ENCODE measurements at regions not wholly inside any gene's neighbourhood (a gene's known extent, or its start where the extent isn't known, plus 50 kb on each side); places are given as distances from the start of the nearest gene placed in this dataset.
A peak's percentile ranks its signal among the peaks of the same experiment; 100 is the strongest.

DNA sequence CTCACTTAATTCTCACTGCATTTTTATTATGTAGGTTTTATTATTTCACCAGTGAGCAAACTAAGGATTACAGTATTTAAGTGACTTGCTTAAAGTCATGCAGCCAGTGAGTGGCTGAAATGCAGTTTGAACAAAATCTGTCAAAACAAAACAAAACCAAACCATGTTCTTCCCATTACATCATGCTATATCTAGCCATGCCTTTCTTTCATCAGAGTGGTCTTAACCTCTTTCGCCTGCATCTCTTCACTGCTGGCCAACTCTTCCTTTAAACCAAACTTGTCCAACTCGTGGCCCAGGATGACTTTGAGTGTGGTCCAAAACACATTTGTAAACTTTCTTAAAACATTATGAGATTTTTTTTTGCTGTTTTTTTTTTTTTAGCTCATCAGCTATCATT, 223.2 kb downstream of the PCDH7 start:
- no peak overlapping the region for H3K27ac ChIP-seq
- H3K4me3 ChIP-seq: no peak overlapping the region
- H3K9me3 ChIP-seq: no peaks in the 10 kb centered on the region
- H3K4me1 ChIP-seq: no peaks in the 10 kb centered on the region
- no peak for ATAC-seq (ENCODE audit: low FRiP score in 2 of 2)
- no peak for DNase-seq
- no peaks in the 10 kb centered on the region for H3K36me3 ChIP-seq
- no peaks in the 10 kb centered on the region for H3K27me3 ChIP-seq
- TF ChIP-seq EP300 (IDR thresholded peaks at IDR 0.05) (no peak), POLR2A (IDR thresholded peaks at IDR 0.05) (no peak), POLR2AphosphoS5 (IDR thresholded peaks at IDR 0.05) (no peak)
- TF ChIP-seq, protein P1, sequence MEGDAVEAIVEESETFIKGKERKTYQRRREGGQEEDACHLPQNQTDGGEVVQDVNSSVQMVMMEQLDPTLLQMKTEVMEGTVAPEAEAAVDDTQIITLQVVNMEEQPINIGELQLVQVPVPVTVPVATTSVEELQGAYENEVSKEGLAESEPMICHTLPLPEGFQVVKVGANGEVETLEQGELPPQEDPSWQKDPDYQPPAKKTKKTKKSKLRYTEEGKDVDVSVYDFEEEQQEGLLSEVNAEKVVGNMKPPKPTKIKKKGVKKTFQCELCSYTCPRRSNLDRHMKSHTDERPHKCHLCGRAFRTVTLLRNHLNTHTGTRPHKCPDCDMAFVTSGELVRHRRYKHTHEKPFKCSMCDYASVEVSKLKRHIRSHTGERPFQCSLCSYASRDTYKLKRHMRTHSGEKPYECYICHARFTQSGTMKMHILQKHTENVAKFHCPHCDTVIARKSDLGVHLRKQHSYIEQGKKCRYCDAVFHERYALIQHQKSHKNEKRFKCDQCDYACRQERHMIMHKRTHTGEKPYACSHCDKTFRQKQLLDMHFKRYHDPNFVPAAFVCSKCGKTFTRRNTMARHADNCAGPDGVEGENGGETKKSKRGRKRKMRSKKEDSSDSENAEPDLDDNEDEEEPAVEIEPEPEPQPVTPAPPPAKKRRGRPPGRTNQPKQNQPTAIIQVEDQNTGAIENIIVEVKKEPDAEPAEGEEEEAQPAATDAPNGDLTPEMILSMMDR (IDR thresholded peaks at IDR 0.05): no peak
- 64 to 73% methylated on average over 2 of the region's 2 CpGs for WGBS, 2 donors

DNA sequence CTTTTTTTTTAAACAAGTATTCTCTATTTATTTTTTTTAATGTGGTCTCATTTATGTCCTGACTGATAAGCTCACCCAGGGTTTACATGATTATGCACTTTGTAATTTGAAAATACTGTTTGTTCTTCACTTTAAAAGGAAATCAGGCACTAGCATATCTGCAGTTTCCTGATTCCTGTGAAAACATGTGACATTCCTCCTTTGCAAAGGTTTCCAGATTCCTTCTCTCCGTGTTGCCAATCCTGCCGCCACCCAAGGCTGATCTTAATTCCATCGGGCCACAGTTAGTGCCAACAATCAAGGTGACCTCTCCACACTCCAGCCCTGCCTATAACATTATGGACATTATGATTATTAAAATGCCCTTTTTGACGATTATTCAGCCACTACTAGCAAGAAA, 225.4 kb downstream of the PCDH7 start:
- Histone ChIP-seq H3K27me3 (no peaks in the 10 kb centered on the region), H3K9me3 (no peaks in the 10 kb centered on the region), H3K36me3 (no peaks in the 10 kb centered on the region), H3K4me3 (no peak overlapping the region), H3K27ac (no peak overlapping the region), H3K4me1 (no peaks in the 10 kb centered on the region)
- TF ChIP-seq POLR2A (IDR thresholded peaks at IDR 0.05): no peak
- TF ChIP-seq EP300 (IDR thresholded peaks at IDR 0.05): no peak
- TF ChIP-seq, protein P1 (IDR thresholded peaks at IDR 0.05): no peak
- no peak for TF ChIP-seq POLR2AphosphoS5 (IDR thresholded peaks at IDR 0.05)
- ATAC-seq (ENCODE audit: low FRiP score in 2 of 2) (peak in 1 of 2 donors; percentile 57), DNase-seq (no peak)
- WGBS, 2 donors: 34 to 46% methylated on average over 4 of the region's 4 CpGs

DNA sequence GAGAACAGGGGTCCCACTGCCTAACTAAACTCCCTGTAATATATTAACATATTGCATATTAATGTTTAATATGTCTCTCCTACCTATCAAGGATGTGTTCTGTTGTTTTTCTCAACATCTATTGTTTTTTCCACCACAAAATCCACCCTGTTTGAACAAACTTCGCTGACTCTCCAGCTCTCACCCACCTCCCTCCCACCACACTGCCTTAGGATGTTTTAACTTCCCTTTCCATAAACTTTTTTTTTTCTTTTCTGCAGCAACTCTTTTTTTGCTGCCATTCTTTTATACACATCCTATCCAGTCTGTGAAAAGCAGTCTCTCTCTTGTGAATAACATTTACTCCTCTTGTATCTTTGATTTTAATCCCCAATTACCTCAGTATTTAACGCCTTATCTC, 226.1 kb downstream of the PCDH7 start:
- Histone ChIP-seq H3K27ac (no peak overlapping the region), H3K4me1 (no peaks in the 10 kb centered on the region), H3K4me3 (no peak overlapping the region), H3K36me3 (no peaks in the 10 kb centered on the region), H3K27me3 (no peaks in the 10 kb centered on the region), H3K9me3 (no peaks in the 10 kb centered on the region)
- WGBS, 2 donors: 75 to 77% methylated on average over 2 of the region's 2 CpGs
- TF ChIP-seq EP300 (IDR thresholded peaks at IDR 0.05): no peak
- no peak for TF ChIP-seq POLR2A (IDR thresholded peaks at IDR 0.05)
- TF ChIP-seq, protein P1 (IDR thresholded peaks at IDR 0.05): no peak
- TF ChIP-seq POLR2AphosphoS5 (IDR thresholded peaks at IDR 0.05): no peak
- DNase-seq (no peak), ATAC-seq (ENCODE audit: low FRiP score in 2 of 2) (no peak)

DNA sequence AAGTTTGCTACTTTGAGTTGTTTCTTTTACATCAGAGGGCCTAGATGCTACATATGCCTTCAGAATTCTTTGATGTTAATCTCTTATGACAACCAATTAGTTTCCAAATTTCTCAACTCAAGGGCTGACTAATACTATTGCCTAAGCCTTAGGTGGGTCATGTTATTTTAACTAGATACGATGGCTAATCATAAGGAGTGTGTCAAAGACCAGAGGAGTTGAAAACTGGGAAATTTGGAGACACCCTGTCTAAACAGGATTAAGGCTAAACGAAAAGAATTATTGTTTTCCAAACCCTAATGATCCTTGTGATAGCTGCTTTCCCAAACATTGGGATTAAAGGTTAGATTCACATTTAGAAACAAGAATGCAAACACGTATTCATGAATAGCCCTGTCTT, 228.5 kb downstream of the PCDH7 start:
- no peaks in the 10 kb centered on the region for H3K4me1 ChIP-seq
- ATAC-seq (ENCODE audit: low FRiP score in 2 of 2) (no peak), DNase-seq (no peak)
- H3K9me3 ChIP-seq: no peaks in the 10 kb centered on the region
- H3K4me3 ChIP-seq: no peak overlapping the region
- H3K27ac ChIP-seq: no peak overlapping the region
- 64 to 73% methylated on average over 3 of the region's 3 CpGs for WGBS, 2 donors
- H3K36me3 ChIP-seq: no peaks in the 10 kb centered on the region
- TF ChIP-seq POLR2AphosphoS5 (IDR thresholded peaks at IDR 0.05): no peak
- TF ChIP-seq EP300 (IDR thresholded peaks at IDR 0.05): no peak
- no peak for TF ChIP-seq POLR2A (IDR thresholded peaks at IDR 0.05)
- TF ChIP-seq, protein P1 (IDR thresholded peaks at IDR 0.05): no peak
- no peaks in the 10 kb centered on the region for H3K27me3 ChIP-seq

DNA sequence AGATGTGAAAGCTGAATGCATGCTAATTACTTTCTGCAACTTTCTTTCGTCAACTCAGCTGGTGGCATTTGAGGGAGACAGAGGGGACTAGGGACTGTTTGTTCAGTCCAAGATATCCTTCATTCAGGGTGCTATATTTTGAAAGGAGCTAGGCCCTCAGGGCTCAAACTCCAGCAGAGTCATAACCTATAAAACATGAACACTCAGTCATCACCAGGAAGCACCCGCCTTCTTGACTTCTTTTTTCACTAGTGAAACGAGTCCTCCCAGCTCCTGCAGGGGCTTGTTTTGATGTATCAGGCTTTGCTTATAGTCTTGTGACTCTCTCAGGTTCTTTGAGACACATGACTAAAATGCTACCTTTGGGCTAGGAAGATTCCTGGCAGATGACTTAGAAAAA, 230.6 kb downstream of the PCDH7 start:
- no peaks in the 10 kb centered on the region for H3K27me3 ChIP-seq
- H3K4me3 ChIP-seq: no peak overlapping the region
- no peak for TF ChIP-seq POLR2A (IDR thresholded peaks at IDR 0.05)
- TF ChIP-seq POLR2AphosphoS5 (IDR thresholded peaks at IDR 0.05): no peak
- TF ChIP-seq, protein P1 (IDR thresholded peaks at IDR 0.05): no peak
- no peak for DNase-seq
- no peaks in the 10 kb centered on the region for H3K36me3 ChIP-seq
- no peak overlapping the region for H3K27ac ChIP-seq
- H3K9me3 ChIP-seq: no peaks in the 10 kb centered on the region
- H3K4me1 ChIP-seq: no peaks in the 10 kb centered on the region
- no peak for ATAC-seq (ENCODE audit: low FRiP score in 2 of 2)
- 70 to 83% methylated on average over 3 of the region's 3 CpGs for WGBS, 2 donors
